Loucy (cell line): ENCODE measurements at regions not wholly inside any gene's neighbourhood (a gene's known extent, or its start where the extent isn't known, plus 50 kb on each side); places are given as distances from the start of the nearest gene placed in this dataset.

ENCODE experiments used
- CTCF ChIP-seq: fragments of 200-600 bp; sonication (generic); conservative IDR thresholded peaks from 2 replicates; pipeline ENCODE4 v1.5.1; 2014; ENCODE audit warnings: mild to moderate bottlenecking, antibody characterized with exemption, low read length
- EZH2phosphoT487 ChIP-seq: fragments of 200-600 bp; IDR thresholded peaks from 2 replicates; pipeline ENCODE4 v1.6.1; 2018; ENCODE audit warnings: antibody characterized with exemption, mild to moderate bottlenecking, moderate library complexity, borderline replicate concordance

DNA sequence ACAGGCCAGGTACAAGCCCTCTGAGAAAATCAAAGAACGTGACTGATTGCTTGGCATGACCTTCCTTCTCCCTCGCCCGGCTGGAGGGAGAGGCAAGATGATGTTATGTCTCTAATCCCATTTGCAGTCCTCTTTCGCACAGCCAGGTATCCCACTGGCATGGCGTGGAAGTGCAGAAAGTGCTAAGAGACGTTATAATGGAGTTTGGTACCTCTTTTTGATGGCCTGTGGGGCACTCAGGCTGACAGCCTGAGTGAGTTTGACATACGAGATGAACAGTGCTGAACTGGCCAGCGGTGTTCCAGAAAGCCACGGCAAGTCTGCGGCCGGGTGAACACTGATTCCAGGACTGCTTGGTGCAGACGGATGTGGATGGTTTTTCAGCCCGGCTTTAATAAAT, 241.6 kb downstream of the RAB11FIP2 start:
- no peak for TF ChIP-seq CTCF
- TF ChIP-seq EZH2phosphoT487: no peak
